Skin of body (tissue), 1 donor: ENCODE measurements at regions not wholly inside any gene's neighbourhood (a gene's known extent, or its start where the extent isn't known, plus 50 kb on each side); places are given as distances from the start of the nearest gene placed in this dataset.
"Not testable (repeated sequence)": the region's sequence is repeated elsewhere in the genome, so short reads cannot be mapped to it uniquely, and the experiment has no call there.

Experiments
- DNase-seq: peaks from one replicate; lab custom pipeline; 2025; lab: John Stamatoyannopoulos, UW

DNA sequence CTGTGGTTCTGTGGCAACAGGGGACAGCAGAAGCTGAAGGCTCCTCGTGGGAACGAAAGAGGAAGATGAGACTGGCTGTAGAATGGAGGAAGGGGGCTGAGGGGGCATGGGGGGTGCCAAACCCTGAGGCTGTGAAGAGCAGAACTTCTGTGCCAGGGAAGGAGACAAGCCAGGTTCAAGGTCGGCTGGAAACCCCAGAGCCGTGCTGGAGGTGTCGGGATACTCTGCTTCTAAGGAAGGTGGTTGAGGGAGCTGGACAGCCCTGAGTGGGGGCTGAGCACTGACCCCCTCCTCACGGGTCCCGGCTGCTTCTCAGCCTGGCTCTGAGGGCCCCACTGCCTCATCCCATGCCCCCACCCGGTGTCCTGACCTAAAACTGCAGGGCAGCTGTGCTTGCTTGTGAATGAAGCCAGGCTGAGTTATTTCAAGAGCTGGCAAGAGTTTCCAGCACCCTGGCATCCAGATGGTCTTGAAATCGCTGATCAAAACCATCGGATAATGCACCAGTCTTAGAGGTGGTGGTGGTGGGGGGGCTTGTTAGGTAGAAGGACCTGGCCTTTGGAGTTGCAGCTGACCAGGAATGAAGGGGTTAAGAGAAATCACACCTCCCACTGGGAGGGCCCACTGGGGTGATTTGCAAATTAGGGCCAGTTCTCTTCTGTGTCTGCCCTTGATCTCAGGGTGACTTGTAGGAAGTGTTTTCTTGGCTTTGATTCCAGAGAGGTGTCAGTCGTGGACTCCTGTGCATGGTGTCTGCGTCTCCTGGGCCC is 218.9 kb upstream of the C1orf174 start:
- no peak for DNase-seq

DNA sequence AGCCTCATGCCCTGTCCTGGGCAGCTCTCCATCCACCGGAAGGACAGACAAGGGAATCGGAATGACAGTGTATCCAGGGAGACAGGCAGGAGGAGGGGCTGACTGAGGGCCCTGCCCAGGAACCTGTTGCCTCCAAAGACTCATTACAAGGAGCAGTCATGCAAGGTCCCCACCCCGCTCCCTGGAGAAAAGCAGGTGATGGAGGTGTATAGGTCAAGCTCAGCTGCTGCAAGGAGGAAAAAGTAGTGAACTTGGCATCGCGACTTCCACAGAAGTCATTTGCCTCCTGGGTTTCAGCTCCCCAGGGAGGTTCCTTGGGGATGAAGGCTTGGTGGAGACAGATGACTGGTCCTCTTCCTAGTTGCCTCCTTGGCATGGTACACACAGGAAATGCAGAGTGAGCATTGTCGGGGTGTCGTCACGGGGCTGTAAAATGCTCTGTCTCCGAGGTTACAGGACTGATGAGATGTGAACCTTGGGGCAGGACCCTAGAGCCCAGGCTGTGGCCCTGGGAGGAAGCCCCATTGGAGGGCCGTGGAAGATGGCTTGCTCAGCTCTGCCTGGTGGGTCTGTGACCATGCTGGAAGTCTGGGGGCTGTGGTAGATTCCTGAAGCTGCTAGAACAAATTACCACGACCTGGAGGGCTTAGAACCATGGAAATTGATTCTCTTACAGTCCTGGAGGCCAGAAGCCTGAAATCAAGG is 219.6 kb upstream of the C1orf174 start:
- no peak for DNase-seq

- no peak for DNase-seq
These were observed 220.7 kb upstream of the C1orf174 start for GRCh38 chr1:4120557-4121292.

- DNase-seq = no peak
These were observed 221.2 kb upstream of the C1orf174 start for GRCh38 chr1:4121293-4121684.

DNA sequence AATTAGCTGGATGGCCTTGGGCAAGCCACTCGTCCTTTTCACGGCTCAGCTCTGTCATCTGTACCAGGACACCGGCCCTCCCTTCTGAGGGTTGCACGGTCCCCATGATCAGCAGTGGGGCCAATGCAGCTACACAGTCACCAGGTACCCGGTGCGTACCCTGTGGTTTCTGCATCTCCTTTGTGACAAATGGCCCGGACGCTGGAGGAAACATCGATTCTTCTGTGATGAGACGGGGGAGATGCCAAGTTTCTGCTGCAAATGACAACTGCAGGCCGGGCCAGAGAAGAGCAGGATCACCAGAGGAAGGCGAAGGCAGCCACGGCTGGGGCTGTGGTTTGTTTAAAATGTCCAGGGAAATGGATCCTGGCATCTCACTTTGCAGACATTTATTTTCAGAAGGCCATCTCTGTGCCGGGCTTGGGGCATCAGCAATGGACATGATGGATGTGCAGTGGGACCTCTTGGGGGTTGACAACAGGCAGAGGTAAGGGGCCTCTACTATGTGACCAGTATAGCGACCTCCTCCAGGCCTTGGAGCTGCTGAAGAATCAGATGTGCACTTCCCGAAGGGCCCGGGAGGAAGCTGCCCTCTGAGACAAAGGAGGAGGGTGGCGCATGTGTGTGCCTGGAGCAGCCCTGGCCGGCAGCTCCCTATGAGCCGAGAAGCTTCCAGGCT is 221.9 kb upstream of the C1orf174 start:
- DNase-seq = no peak

DNA sequence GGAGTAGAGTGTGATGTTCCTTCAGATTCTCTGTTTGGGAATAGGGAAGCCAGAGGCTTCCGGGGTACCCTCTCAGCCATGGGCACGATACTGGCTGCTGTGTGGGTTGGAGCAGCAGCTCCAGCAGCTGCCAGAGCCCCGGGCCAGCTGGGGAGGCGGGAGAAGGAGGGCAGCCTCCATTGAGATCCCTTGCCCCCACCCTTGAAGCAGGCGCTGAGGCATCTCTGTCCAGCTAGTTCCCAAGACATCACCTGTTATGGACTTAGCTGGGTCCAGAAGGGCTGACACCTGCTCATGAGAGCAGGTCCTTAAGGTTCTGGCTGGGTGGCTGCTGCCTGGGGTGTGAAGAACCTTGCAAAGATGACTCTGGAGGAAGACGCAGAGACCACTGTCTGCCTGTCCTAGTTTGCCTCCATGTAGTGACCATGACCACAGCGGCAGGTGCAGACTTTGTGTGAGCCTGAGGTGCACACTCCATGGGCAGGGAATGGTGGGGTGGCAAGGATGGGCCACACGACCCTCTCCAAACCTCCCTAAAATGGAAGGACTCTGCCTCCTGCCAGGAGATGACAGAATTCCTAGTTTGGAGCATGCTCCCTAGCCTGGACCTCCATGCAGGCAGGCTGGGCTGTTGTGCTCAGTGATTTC is 222.6 kb upstream of the C1orf174 start:
- no peak for DNase-seq

DNA sequence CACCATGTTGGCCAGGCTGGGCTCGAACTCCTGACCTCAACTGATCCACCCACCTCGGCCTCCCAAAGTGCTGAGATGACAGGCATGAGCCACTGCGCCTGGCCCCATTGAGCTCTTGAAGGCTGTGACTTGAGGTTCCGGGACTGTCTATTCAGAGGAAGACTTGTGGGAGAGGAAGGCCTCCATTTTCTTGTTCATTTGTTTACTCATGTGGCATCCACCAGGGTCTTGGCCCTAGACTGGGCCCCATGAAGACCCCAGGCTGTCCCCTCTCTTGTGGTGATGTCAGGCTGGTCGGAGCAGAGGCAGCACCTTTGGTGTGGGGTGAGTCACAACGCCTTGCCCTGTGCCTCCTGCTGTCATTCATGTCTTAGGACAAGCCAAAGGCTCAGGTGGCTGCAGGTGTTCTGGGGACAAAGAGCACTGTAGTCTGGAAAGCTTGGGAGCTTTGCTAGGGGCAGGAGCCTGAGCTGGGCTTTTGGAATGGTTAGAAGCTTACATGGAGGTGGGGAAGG is 224.6 kb upstream of the C1orf174 start:
- DNase-seq = no peak

GRCh38 chr1:4126251-4126650 is 226.2 kb upstream of the C1orf174 start:
- no peak for DNase-seq

- no peak for DNase-seq
These were observed 226.9 kb upstream of the C1orf174 start for GRCh38 chr1:4126731-4127591.

DNA sequence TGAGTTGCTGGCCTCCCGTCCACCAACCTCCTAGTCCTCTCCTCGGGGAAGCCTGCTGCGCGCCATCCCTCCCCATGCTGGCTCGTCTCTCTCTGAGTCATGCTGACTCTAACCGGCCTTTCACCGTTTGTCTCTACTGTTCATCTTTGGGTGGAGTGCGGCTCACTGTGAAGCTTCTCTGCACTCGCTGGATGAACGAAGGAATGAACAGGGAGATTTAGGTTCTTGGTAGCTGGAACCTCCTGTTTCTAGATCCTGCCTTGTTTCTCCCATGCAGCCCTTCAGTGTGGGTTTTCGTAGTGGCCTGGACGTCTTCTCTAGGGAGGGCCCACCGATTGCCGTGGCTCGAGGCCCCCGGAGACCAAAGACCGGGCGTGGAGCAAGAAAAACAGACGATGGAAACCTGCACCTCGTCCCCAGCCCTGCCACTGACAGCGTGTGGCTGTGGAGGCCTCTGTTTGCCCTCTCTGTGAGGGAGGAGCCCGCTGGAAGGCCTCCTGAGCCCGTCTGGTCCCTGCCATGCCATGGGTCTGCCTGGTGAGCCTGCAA is 227.6 kb upstream of the C1orf174 start:
- DNase-seq = no peak

DNA sequence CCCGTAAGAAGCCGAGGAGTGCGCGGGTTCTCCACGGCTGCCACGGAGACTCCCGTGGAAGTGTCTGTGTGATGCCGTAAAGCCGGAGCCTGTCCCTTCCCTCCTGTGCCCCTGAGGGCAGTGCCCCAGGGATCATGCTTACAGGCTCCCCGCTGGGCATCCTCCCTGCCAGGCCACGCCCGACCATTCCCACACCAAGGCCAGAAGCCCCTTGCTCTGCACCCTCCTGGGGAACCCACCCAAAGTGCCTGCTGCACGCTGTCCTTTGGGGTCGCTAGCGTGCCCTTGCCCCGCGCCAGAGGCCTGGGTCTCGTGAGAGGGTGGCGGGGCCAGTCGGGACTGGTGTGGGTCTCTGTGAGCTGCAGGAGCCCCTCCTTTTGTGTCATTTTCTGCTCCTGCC is 228.5 kb upstream of the C1orf174 start:
- no peak for DNase-seq

DNA sequence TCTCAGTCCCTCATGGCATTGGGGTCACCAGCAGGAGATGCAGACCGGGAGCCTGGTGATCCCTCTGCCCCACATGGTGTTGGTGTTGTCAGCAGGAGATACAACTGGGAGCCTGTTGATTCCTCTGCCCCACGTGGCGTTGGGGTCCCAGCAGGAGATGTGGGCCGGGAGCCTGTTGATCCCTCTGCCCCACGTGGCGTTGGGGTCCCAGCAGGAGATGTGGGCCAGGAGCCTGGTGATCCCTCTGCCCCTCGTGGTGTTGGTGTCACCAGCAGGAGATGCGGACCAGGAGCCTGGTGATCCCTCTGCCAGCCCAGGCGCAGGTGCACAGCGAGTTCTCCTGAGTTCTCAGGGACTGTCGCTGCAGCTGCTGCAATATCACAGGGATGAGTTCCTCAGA is 229.6 kb upstream of the C1orf174 start:
- no peak for DNase-seq

- peak; percentile 1 for DNase-seq
These were observed 230.0 kb upstream of the C1orf174 start for GRCh38 chr1:4130096-4130495.

- no peak for DNase-seq
These were observed 231.7 kb upstream of the C1orf174 start for GRCh38 chr1:4131734-4132133.

DNA sequence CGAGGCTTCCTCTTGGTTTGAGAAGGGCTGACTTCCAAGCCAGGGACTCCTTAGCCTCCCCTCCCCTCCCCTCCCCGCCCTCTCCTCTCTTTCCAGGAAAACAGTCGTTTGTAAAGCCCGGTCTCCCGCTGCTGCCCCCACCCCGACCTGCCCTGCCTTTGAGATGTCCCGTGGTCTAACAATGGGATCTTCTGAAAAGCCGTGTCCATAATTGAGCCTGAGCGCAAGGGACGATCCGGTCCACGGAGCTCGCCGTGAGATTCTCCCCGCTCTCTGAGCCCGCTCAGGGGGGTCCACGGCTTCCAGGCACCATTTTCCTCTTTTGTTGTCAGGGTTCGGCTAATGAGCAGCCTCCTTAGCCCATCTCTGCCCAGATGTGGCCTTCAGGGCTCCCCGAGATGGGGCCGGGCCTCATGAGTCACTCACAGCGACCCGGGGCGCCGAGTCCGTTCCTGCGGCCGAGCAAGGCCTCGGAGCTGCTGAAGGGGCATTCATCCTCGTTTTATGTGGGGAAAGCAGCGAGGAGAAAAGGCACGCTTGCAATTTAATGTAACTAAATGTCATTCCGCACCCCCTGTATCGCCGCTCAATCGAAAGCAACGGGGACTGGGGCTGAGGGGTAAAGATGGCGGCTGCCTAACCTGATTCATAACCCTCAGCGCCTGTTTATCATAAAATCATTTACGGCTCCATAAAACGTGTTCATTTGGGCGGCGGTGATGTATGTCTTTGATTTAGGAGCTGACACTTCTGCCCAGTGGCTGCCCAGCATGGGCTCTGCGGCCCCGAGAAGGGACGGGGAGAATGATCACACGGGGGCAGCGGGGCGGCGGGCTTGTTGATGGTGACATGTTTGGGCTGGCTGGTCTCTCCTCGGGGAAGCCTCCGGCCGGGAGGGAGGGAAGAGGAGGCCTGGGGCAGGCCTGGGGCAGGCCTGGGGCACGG is 232.6 kb upstream of the C1orf174 start:
- DNase-seq = no peak

GRCh38 chr1:4133297-4133938 is 233.3 kb upstream of the C1orf174 start:
- DNase-seq = no peak

DNA sequence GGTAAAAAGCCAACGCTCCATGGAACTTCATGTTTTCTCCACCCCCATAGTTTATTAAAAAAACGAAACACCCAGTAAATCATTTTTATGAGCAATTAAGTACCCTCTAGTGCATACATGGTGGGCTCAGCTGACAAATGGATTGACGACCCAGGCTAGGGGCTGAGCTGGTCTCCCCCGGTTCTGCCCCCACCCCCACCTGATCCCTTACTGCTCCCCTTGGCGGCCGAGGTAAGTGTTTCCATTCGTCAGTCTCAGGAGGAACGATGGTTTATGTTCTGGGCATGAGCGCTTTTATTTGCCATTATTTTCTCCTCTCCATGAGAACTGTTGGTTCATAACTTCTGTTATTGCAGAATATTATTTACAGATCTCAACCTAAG is 233.9 kb upstream of the C1orf174 start:
- no peak for DNase-seq

DNA sequence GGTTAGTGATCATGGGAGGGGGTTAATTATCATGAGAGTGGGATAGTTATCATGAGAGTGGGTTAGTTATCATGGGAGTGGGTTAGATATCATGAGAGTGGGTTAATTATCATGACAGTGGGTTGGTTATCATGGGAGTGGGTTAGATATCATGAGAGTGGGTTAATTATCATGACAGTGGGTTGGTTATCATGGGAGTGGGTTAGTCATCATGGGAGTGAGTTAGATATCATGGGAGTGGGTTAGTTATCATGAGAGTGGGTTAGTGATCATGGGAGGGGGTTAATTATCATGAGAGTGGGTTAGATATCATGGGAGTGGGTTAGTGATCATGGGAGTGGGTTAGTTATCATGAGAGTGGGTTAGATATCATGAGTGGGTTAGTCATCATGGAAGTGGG is 235.8 kb upstream of the C1orf174 start:
- not testable (repeated sequence) for DNase-seq
